NCI-H1048 (cell line): ENCODE measurements at regions not wholly inside any gene's neighbourhood (a gene's known extent, or its start where the extent isn't known, plus 50 kb on each side); places are given as distances from the start of the nearest gene placed in this dataset.
"Not testable (repeated sequence)": the region's sequence is repeated elsewhere in the genome, so short reads cannot be mapped to it uniquely, and the experiment has no call there.

Experiments
- DNase-seq: peaks from one replicate; lab custom pipeline; 2025; lab: John Stamatoyannopoulos, UW

- no peak for DNase-seq
Observed at GRCh38 chr3:118167571-118167970, 867.1 kb downstream of the IGSF11 start.

- no peak for DNase-seq
Observed at GRCh38 chr3:118168175-118168574, 866.5 kb downstream of the IGSF11 start.

- DNase-seq: no peak
Observed at GRCh38 chr3:118171236-118171852, 863.3 kb downstream of the IGSF11 start.

GRCh38 chr3:118180853-118181252, 853.8 kb downstream of the IGSF11 start:
- no peak for DNase-seq

- no peak for DNase-seq
Observed at GRCh38 chr3:118181274-118181673, 853.4 kb downstream of the IGSF11 start.

- no peak for DNase-seq
Observed at GRCh38 chr3:118186051-118186450, 848.6 kb downstream of the IGSF11 start.

GRCh38 chr3:118187221-118187620, 847.4 kb downstream of the IGSF11 start:
- DNase-seq: no peak

GRCh38 chr3:118196183-118196582, 838.5 kb downstream of the IGSF11 start:
- DNase-seq: no peak

GRCh38 chr3:118199044-118199443, 835.6 kb downstream of the IGSF11 start:
- no peak for DNase-seq

GRCh38 chr3:118204052-118204656, 830.5 kb downstream of the IGSF11 start:
- DNase-seq: no peak

GRCh38 chr3:118207271-118207670, 827.4 kb downstream of the IGSF11 start:
- no peak for DNase-seq

GRCh38 chr3:118208642-118209041, 826.0 kb downstream of the IGSF11 start:
- no peak for DNase-seq

- no peak for DNase-seq
Observed at GRCh38 chr3:118213892-118214291, 820.8 kb downstream of the IGSF11 start.

GRCh38 chr3:118226206-118226605, 808.4 kb downstream of the IGSF11 start:
- DNase-seq: no peak

GRCh38 chr3:118227191-118227590, 807.5 kb downstream of the IGSF11 start:
- no peak for DNase-seq

GRCh38 chr3:118228151-118228550, 806.5 kb downstream of the IGSF11 start:
- DNase-seq: no peak

GRCh38 chr3:118229196-118229595, 805.5 kb downstream of the IGSF11 start:
- no peak for DNase-seq

GRCh38 chr3:118231578-118231977, 803.1 kb downstream of the IGSF11 start:
- no peak for DNase-seq

- no peak for DNase-seq
Observed at GRCh38 chr3:118239253-118239652, 795.4 kb downstream of the IGSF11 start.

- no peak for DNase-seq
Observed at GRCh38 chr3:118244761-118245160, 789.9 kb downstream of the IGSF11 start.

GRCh38 chr3:118245312-118245711, 789.3 kb downstream of the IGSF11 start:
- no peak for DNase-seq

GRCh38 chr3:118258850-118259249, 775.8 kb downstream of the IGSF11 start:
- not testable (repeated sequence) for DNase-seq

- DNase-seq: no peak
Observed at GRCh38 chr3:118262800-118263402, 771.7 kb downstream of the IGSF11 start.

GRCh38 chr3:118267588-118267987, 767.1 kb downstream of the IGSF11 start:
- DNase-seq: no peak
